OCI-LY3 (cell line): ENCODE measurements at regions not wholly inside any gene's neighbourhood (a gene's known extent, or its start where the extent isn't known, plus 50 kb on each side); places are given as distances from the start of the nearest gene placed in this dataset.

ENCODE experiments used
- CTCF ChIP-seq: fragments of 200-600, 300-600 bp; sonication (generic); IDR thresholded peaks from 2 replicates; pipeline ENCODE4 v1.5.1; 2014; ENCODE audit warnings: antibody characterized with exemption, low read length, low read depth
- EZH2phosphoT487 ChIP-seq: fragments of 200-600 bp; shearing (Covaris generic); IDR thresholded peaks from 2 replicates; pipeline ENCODE4 v1.6.1; 2018; ENCODE audit warnings: antibody characterized with exemption, mixed run types, low read depth

- no peak for TF ChIP-seq EZH2phosphoT487
- TF ChIP-seq CTCF: no peak
These were observed 690.7 kb downstream of the ADGRL2 start for GRCh38 chr1:82491301-82492048.
